H9 (cell line): ENCODE measurements at regions not wholly inside any gene's neighbourhood (a gene's known extent, or its start where the extent isn't known, plus 50 kb on each side); places are given as distances from the start of the nearest gene placed in this dataset.

Experiments
- DNase-seq: peaks from one replicate; pipeline ENCODE4 v3.0.0-alpha.2; 2017
- H2AFZ ChIP-seq: one replicate; pipeline ENCODE4 v1.6.1; 2013; ENCODE audit warnings: mild to moderate bottlenecking, low read length, control low read depth, moderate library complexity
- H2AK5ac ChIP-seq: 2 replicates; pipeline ENCODE4 v1.6.1; 2013; ENCODE audit warnings: low read length, control low read depth, mixed read lengths; ENCODE audit not compliant: insufficient read length
- H2BK120ac ChIP-seq: one replicate; pipeline ENCODE4 v1.6.1; 2013; ENCODE audit warnings: low read depth, mild to moderate bottlenecking, low read length, control low read depth, inconsistent platforms; ENCODE audit not compliant: poor library complexity, severe bottlenecking
- H2BK12ac ChIP-seq: 2 replicates; pipeline ENCODE4 v1.6.1; 2013; ENCODE audit warnings: low read length, control low read depth, mixed read lengths, low read depth; ENCODE audit not compliant: insufficient read length
- H2BK15ac ChIP-seq: 2 replicates; pipeline ENCODE4 v1.6.1; 2013; ENCODE audit warnings: low read depth, low read length, control low read depth
- H2BK20ac ChIP-seq: one replicate; pipeline ENCODE4 v1.6.1; 2013; ENCODE audit warnings: low read depth, mild to moderate bottlenecking, low read length, control low read depth, inconsistent platforms; ENCODE audit not compliant: poor library complexity, severe bottlenecking
- H2BK5ac ChIP-seq: 2 replicates; pipeline ENCODE4 v1.6.1; 2013; ENCODE audit warnings: low read length, control low read depth, mixed read lengths; ENCODE audit not compliant: insufficient read length
- H3K14ac ChIP-seq: 2 replicates; pipeline ENCODE4 v1.6.1; 2013; ENCODE audit warnings: low read length, control low read depth; ENCODE audit not compliant: insufficient read depth
- H3K18ac ChIP-seq: 2 replicates; pipeline ENCODE4 v1.6.1; 2013; ENCODE audit warnings: low read depth, mild to moderate bottlenecking, mixed read lengths, low read length, control low read depth; ENCODE audit not compliant: insufficient read length
- H3K23ac ChIP-seq: 2 replicates; pipeline ENCODE4 v1.6.1; 2013; ENCODE audit warnings: low read length, control low read depth, mixed read lengths, low read depth; ENCODE audit not compliant: insufficient read length
- H3K23me2 ChIP-seq: 2 replicates; pipeline ENCODE4 v1.6.1; 2013; ENCODE audit warnings: low read depth, mild to moderate bottlenecking, mixed read lengths, low read length, control low read depth; ENCODE audit not compliant: insufficient read length, poor library complexity, severe bottlenecking
- H3K27ac ChIP-seq: 2 replicates; pipeline ENCODE4 v1.5.1; 2013; ENCODE audit warnings: low read length, control low read depth, mixed read lengths, low read depth; ENCODE audit not compliant: insufficient read length
- H3K27me3 ChIP-seq: 2 replicates; pipeline ENCODE4 v1.6.1; 2013; ENCODE audit warnings: low read length, control low read depth, inconsistent platforms; ENCODE audit not compliant: insufficient read depth
- H3K4ac ChIP-seq: 2 replicates; pipeline ENCODE4 v1.6.1; 2013; ENCODE audit warnings: low read depth, mild to moderate bottlenecking, control low read depth, inconsistent platforms, low read length, moderate library complexity
- H3K4me1 ChIP-seq: 2 replicates; pipeline ENCODE4 v1.6.1; 2013; ENCODE audit warnings: low read length, control low read depth, inconsistent platforms; ENCODE audit not compliant: insufficient read depth
- H3K4me2 ChIP-seq: 2 replicates; pipeline ENCODE4 v1.6.1; 2013; ENCODE audit warnings: low read length, control low read depth, mixed read lengths; ENCODE audit not compliant: insufficient read length, insufficient read depth
- H3K56ac ChIP-seq: 2 replicates; pipeline ENCODE4 v1.6.1; 2013; ENCODE audit warnings: low read depth, mild to moderate bottlenecking, mixed read lengths, low read length, control low read depth; ENCODE audit not compliant: insufficient read length
- H3K79me1 ChIP-seq: 2 replicates; pipeline ENCODE4 v1.6.1; 2013; ENCODE audit warnings: low read depth, mild to moderate bottlenecking, moderate library complexity, low read length, control low read depth, inconsistent platforms; ENCODE audit not compliant: insufficient read depth, poor library complexity, severe bottlenecking
- H3K79me2 ChIP-seq: 2 replicates; pipeline ENCODE4 v1.6.1; 2013; ENCODE audit warnings: low read length, control low read depth, inconsistent platforms; ENCODE audit not compliant: insufficient read depth
- H3K9ac ChIP-seq: 2 replicates; pipeline ENCODE4 v1.6.1; 2013; ENCODE audit warnings: low read length, control low read depth, mixed read lengths; ENCODE audit not compliant: insufficient read length; ENCODE audit errors: extremely low read depth
- H3K9me3 ChIP-seq: one replicate; pipeline ENCODE4 v1.6.1; 2013; ENCODE audit warnings: low read depth, low read length, inconsistent platforms; ENCODE audit not compliant: control insufficient read depth
- H3T11ph ChIP-seq: one replicate; pipeline ENCODE4 v1.6.1; 2013; ENCODE audit warnings: mild to moderate bottlenecking, low read length, control low read depth, inconsistent platforms
- H4K20me1 ChIP-seq: one replicate; pipeline ENCODE4 v1.6.1; 2013; ENCODE audit not compliant: control insufficient read depth, insufficient read length, insufficient read depth
- H4K5ac ChIP-seq: 2 replicates; pipeline ENCODE4 v1.6.1; 2013; ENCODE audit warnings: low read depth, mild to moderate bottlenecking, mixed read lengths, low read length, control low read depth; ENCODE audit not compliant: insufficient read length
- H4K8ac ChIP-seq: replicated peaks from 2 replicates; pipeline ENCODE4 v1.6.1; 2013; ENCODE audit warnings: low read length, control low read depth, mixed read lengths, low read depth; ENCODE audit not compliant: insufficient read length
- H4K91ac ChIP-seq: 2 replicates; pipeline ENCODE4 v1.6.1; 2013; ENCODE audit warnings: low read depth, mild to moderate bottlenecking, moderate library complexity, mixed read lengths, low read length, control low read depth; ENCODE audit not compliant: insufficient read length
- H3K27ac Mint-ChIP-seq, 3 experiments: 2 replicates in 2 of 3; 3 replicates in 1 of 3; pipeline ENCODE4 v1.8.0; 2020 to 2021; ENCODE audit warnings: mixed read lengths in 3 of 3, mild to moderate bottlenecking in 1 of 3, moderate library complexity in 1 of 3
- H3K27me3 Mint-ChIP-seq: 2 replicates; pipeline ENCODE4 v1.8.0; 2021; ENCODE audit warnings: low read depth, mild to moderate bottlenecking, moderate library complexity, mixed read lengths
- H3K36me3 Mint-ChIP-seq, 3 experiments: 2 replicates in 2 of 3; 3 replicates in 1 of 3; pipeline ENCODE4 v1.8.0; 2020 to 2021; ENCODE audit warnings: low read depth in 3 of 3, mixed read lengths in 3 of 3; ENCODE audit not compliant: insufficient read depth in 1 of 3
- H3K4me1 Mint-ChIP-seq, 2 experiments: 2 replicates each; pipeline ENCODE4 v1.8.0; 2020; ENCODE audit warnings: mixed read lengths in 2 of 2
- H3K4me3 Mint-ChIP-seq, 2 experiments: 2 replicates in 1 of 2; 3 replicates in 1 of 2; pipeline ENCODE4 v1.8.0; 2020 to 2021; ENCODE audit warnings: mild to moderate bottlenecking in 2 of 2, mixed read lengths in 2 of 2, moderate library complexity in 1 of 2
- H3K9me3 Mint-ChIP-seq, 2 experiments: 2 replicates in 1 of 2; 3 replicates in 1 of 2; pipeline ENCODE4 v1.8.0; 2020; ENCODE audit warnings: mild to moderate bottlenecking in 2 of 2, mixed read lengths in 2 of 2, moderate library complexity in 1 of 2
- WGBS: extraction: QIAGEN DNeasy Blood & Tissue Kit; methylation state at CpG from one replicate; pipeline ENCODE4 v1.1.7; 2013; ENCODE audit warnings: missing lambda C conversion rate, low lambda C conversion rate, mixed read lengths; ENCODE audit not compliant: insufficient read length; ENCODE audit errors: extremely low coverage; 5-methylcytosine and 5-hydroxymethylcytosine counted together
- TF ChIP-seq, protein P1 (sequence below): fragments of 200-600 bp; sonication (generic); conservative IDR thresholded peaks from 3 replicates; pipeline ENCODE4 v1.8.0; 2021; ENCODE audit warnings: antibody characterized with exemption, mild to moderate bottlenecking

- peaks cover 0 to 6% (median 4%) of the 10 kb centered on the region in 3 experiments; a peak in 3 of 7 replicates for H3K36me3 Mint-ChIP-seq
- peaks cover 18 to 20% of the 10 kb centered on the region in 2 experiments for H3K4me1 Mint-ChIP-seq
- Histone ChIP-seq H2AK5ac (no peak overlapping the region), H3K79me1 (no peaks in the 10 kb centered on the region), H3K27ac (no peak overlapping the region), H3K18ac (no peak overlapping the region), H2BK20ac (no peak overlapping the region), H2BK12ac (no peak overlapping the region), H3T11ph (no peak overlapping the region), H2BK5ac (no peak overlapping the region), H3K9me3 (no peaks in the 10 kb centered on the region), H3K4me2 (no peak overlapping the region), H3K56ac (peak overlapping the region; percentile 62), H4K91ac (no peak overlapping the region), H4K8ac (no peak overlapping the region), H4K20me1 (no peaks in the 10 kb centered on the region), H3K4me1 (no peaks in the 10 kb centered on the region), H3K4ac (no peak overlapping the region), H3K23ac (no peak overlapping the region), H2BK120ac (no peak overlapping the region), H3K23me2 (no peaks in the 10 kb centered on the region), H2AFZ (no peak overlapping the region), H2BK15ac (no peak overlapping the region), H3K9ac (no peak overlapping the region), H3K79me2 (no peaks in the 10 kb centered on the region), H4K5ac (no peak overlapping the region), H3K27me3 (no peaks in the 10 kb centered on the region), H3K14ac (no peak overlapping the region)
- H3K9me3 Mint-ChIP-seq: no peaks in the 10 kb centered on the region; a peak in 1 of 5 replicates
- TF ChIP-seq, protein P1, sequence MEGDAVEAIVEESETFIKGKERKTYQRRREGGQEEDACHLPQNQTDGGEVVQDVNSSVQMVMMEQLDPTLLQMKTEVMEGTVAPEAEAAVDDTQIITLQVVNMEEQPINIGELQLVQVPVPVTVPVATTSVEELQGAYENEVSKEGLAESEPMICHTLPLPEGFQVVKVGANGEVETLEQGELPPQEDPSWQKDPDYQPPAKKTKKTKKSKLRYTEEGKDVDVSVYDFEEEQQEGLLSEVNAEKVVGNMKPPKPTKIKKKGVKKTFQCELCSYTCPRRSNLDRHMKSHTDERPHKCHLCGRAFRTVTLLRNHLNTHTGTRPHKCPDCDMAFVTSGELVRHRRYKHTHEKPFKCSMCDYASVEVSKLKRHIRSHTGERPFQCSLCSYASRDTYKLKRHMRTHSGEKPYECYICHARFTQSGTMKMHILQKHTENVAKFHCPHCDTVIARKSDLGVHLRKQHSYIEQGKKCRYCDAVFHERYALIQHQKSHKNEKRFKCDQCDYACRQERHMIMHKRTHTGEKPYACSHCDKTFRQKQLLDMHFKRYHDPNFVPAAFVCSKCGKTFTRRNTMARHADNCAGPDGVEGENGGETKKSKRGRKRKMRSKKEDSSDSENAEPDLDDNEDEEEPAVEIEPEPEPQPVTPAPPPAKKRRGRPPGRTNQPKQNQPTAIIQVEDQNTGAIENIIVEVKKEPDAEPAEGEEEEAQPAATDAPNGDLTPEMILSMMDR: no peak
- H3K27me3 Mint-ChIP-seq: no peaks in the 10 kb centered on the region
- no peak overlapping the region for H3K27ac Mint-ChIP-seq
- no peak for DNase-seq
- no CpG with 5 or more reads among the region's 4 CpGs for WGBS
- H3K4me3 Mint-ChIP-seq: no peak overlapping the region
These were observed 212.6 kb upstream of the RASGEF1B start for GRCh38 chr4:81684352-81684751.
